ENCODE measurements at regions not wholly inside any gene's neighbourhood (a gene's known extent, or its start where the extent isn't known, plus 50 kb on each side); places are given as distances from the start of the nearest gene placed in this dataset.
"Not testable (repeated sequence)": the region's sequence is repeated elsewhere in the genome, so short reads cannot be mapped to it uniquely, and the experiment has no call there.

DNA sequence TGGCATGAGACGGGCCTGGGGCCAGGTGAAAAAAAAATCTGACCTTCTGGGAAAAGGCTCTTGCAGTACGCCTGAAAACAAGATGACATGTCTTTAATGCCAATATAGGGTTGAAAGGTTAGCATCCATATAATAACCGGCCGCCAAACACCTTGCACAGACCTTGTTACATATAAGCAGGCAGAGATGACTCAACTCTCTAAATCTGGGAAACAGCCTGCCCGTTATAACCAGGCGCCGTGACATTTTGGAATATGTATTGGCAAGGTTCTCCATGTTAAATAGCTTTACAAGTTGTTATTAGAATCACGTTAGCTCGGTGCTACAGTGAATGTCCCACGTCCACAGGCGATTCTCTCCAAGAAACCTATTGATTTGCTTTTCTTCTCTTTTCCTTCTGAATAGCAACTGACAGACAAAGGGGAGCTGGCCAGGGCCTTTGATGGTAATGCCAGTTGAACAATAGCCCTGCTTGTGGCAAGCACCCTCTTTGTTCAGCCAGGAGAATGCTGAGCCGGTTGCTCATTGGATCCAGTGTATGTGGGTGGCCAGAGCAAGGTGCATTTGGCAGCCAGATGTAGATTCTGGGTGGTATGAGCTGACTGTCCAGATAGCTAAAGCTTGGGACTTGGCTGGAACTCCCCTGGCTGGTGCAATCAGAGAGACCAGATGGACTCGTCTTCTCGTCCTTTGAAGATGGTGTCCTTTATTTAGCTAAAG is 80.1 kb upstream of the AUTS2 start:
- DNase-seq (ENCODE audit: low spot score): peak; percentile 62

DNA sequence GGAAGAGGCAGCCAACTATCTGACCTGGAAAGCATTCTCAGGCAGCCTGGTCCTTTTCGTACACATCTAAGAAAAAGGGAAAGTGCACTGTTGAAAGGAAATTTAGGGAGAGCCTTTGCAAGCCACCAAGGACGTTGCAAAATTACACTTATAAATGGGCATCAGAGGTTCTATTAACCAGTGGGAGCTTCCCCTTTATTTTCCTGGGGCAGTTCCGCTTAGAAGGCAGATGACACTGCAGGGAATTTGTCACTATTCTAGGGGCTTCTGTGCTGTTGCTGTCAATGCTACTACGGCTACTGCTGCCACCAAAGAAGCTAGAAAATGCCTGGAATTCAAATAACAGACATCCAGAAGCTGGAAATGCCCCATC is 79.6 kb upstream of the AUTS2 start:
- DNase-seq (ENCODE audit: low spot score): no peak

DNA sequence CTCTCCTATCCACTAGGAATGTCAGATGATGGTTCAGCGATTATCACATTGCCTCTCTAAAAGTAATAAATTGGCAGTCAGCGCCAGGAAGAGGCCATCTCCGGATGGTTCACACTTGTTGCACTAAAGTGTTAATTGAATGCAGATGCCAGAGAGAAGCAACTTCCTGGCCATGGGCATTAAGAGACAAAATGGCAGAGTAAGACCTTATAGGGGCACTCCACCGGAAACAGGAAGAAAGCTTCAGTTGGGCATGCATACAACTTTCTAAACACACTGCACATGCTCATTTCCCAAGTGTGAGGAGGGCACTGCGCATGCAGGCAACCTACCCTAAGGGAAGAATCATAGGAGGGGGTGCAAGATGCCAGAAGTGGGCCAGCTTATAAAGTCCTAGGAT is 71.7 kb upstream of the AUTS2 start:
- no peak for DNase-seq (ENCODE audit: low spot score)

DNA sequence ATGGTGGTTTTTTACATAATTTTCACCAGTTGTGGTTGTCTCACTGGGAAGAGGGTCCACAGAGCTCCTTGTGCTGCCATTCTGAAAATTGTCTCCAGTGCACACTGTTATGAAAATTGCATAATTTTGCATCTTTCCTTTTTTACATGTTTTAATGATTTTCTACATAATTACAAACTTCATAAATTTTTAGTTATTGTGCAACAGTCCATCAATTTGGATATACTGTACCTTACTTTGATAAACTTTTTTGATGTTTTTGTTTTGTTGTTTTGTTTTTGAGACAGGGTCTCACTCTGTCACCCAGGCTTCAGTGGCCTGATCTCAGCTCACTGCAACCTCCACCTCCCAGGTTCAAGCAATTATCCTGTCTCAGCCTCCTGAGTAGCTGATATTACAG is 70.6 kb upstream of the AUTS2 start:
- no peak for DNase-seq (ENCODE audit: low spot score)

DNA sequence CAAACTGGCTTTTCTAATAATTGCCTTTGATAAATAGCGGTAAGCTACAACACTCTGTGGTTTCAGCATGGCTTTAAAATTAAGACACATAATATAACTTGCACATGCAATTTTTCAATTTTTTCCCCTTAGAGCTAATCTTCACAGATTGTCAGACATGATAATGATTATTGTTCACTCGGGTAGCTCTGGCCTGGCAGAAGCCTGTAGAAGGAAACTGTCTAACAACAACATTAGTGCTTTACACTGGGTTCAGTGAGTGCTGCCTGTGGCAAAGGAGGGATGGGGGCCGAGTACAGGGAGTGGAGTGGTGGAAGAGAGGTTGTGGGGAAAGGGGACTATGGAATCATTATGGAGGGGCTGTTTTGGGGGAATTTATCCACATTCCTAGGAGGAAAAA is 67.2 kb upstream of the AUTS2 start:
- DNase-seq (ENCODE audit: low spot score): no peak

DNA sequence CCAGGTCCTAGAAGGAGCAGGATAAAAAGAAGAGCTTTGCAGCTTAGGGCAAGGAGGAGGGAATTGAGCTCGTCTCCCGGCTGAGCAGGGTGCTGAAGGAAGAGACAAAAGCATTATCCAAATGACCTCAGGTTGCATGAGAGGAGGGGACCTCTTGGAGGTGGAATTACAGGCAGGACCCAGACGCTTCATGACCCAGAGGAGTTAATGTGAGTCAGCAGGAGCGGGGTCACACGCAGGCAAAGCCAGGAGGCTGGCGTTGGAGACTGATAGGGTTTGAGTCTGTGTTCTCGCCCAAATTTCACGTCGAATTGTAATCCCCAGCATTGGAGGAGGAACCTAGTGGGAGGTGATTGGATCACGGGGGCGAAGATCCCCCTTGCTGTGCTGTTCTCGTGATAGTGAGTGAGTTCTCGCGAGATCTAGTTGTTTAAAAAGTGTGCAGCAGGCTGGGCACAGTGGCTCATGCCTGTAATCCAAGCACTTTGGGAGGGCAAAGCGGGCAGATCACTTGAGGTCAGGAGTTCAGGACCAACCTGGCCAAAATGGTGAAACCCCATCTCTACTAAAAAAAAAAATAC is 63.7 kb upstream of the AUTS2 start:
- no peak for DNase-seq (ENCODE audit: low spot score)

DNA sequence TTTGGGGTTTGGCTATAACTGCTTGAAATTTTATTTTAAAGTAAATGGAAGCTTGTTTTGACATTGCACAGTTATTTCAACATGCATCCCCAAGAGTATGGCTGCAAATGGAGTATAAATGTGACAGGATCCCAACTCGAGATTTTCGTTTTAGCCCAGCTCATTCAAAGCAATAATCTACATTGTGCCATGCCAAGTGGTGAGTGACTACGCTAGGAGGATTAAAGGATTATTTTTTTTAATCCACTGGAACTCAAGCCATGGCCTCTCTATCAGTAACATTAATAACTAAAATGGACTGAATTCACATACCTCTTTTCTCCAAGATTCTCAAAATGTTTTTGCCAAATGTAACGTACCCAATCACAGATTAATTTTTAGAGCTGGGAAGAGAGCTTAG is 60.6 kb upstream of the AUTS2 start:
- DNase-seq (ENCODE audit: low spot score): no peak

DNA sequence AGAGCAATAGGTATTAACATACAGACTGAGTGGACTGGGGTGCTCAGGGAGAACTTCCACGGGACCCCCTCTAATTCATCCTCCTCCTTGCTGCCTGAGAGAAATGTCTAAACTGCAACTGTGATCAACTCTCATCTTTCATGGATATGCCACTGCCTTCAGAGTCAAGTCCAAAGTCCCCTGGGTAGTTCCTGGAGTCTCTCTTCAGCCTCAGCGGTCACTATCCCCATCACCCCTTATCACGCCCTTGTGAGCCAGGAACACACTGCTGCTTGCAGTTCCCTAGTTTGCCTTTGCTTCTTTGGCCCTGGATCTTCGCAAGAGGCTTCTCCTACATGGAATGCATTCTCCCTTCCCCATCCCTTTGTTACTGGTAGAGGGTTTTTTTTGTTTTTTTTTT is 58.7 kb upstream of the AUTS2 start:
- no peak for DNase-seq (ENCODE audit: low spot score)

DNA sequence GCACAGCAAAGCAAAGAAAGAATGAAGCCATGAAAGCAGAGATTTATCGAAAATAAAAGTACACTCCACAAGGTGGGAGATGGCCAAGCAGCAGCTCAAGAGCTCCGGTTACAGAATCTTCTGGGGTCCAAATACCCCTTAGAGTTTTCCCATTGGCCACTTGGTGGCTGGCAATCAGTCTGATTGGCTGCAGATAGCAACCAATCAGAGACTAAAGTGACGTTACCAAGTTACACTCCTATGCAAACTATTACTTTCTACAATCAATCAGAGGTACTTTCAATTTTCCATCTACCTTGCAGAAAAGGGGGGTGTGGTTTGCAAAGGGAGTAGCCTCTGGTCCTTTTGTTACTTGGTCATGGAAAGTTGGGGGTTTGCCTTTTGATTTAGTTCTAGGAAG is 58.0 kb upstream of the AUTS2 start:
- DNase-seq (ENCODE audit: low spot score): no peak

DNA sequence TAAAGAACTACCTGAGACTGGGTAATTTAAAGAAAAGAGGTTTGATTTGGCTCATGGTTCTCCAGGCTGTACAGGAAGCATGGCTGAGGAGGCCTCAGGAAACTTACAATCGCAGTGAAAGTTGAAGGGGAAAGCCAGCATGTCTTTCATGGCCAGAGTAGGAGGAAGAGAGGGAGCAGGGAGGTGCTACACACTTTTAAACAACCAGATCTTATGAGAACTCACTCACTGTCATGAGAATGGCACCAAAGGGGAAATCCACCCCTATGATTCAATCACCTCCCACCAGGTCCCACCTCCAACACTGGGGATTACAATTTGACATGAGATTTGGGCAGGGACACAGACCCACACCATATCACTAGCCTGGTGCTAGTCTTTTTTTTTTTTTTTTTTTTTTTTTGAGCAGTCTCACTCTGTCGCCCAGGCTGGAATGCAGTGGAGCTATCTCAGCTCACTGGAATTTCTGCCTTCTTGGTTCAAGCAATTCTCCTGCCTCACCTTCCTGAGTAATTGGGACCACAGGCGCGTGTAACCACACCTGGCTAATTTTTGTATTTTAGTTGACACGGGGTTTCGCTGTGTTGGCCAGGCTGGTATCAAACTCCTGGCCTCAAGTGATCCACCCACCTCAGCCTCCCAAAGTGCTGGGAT is 56.4 kb upstream of the AUTS2 start:
- DNase-seq (ENCODE audit: low spot score): not testable (repeated sequence)

DNA sequence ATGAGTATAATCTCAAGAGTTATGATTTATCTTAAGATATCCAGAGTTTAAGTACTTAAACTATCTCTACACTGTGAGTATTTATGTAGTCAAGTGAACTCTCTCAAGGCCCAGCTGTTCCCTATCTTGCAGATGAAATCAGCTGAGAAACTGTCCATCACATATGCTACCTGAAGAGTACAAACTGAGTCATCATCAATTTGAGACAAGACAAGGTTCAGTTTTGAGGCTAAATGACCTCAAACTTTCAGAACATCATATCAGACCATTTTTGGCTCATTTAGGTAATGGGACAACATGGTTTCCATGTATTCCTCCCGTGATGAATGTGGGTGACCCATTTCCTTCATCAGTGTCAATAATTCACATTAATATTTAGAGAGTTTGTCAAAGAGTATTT is 53.1 kb upstream of the AUTS2 start:
- no peak for DNase-seq (ENCODE audit: low spot score)
